GM12878 (cell line): ENCODE measurements at regions not wholly inside any gene's neighbourhood (a gene's known extent, or its start where the extent isn't known, plus 50 kb on each side); places are given as distances from the start of the nearest gene placed in this dataset.

Source experiments
- ATAC-seq: fragments of 200-7000 bp; cut with Tn5 transposase; 3 replicates; pipeline ENCODE4 v1.9.1; 2020; ENCODE audit warnings: mild to moderate bottlenecking, moderate library complexity
- BruUV-seq: library from RNA; stranded (reverse); fragments of 400-500 nt; replicated peaks from 2 replicates; lab custom pipeline; 2021; lab: Mats Ljungman, UMichigan
- CTCF ChIA-PET: fragments of 300-600 bp; sonication (Branson Sonifier 250); formaldehyde crosslinking; extraction: SDS; loops from one replicate; lab custom pipeline; 2021; ENCODE audit warnings: inconsistent platforms; lab: Yijun Ruan, JAX
- POLR2A ChIA-PET: fragments of 350-600 bp; formaldehyde crosslinking; extraction: SDS; loops from one replicate; lab custom pipeline; 2021; ENCODE audit warnings: inconsistent platforms; lab: Charles Lee
- RAD21 ChIA-PET: fragments of 300-600 bp; sonication (Branson Sonifier 250); formaldehyde crosslinking; loops from one replicate; lab custom pipeline; 2023; ENCODE audit warnings: antibody characterized with exemption; ENCODE audit not compliant: unreplicated experiment; lab: Charles Lee
- SMC1A ChIA-PET: fragments of 300-600 bp; sonication (Branson Sonifier 250); formaldehyde crosslinking; loops from one replicate; lab custom pipeline; 2023; ENCODE audit not compliant: unreplicated experiment, uncharacterized antibody; lab: Charles Lee
- DNase-seq: peaks from one replicate; pipeline ENCODE4 v3.0.0-alpha.2; 2011; ENCODE audit warnings: low read depth, low spot score
- FAIRE-seq: peaks from 3 replicates; lab custom pipeline; 2011; peaks lifted over from hg19 to GRCh38; lab: Jason Lieb, UNC
- H2AFZ ChIP-seq: 2 replicates; pipeline ENCODE4 v1.6.0; 2011; ENCODE audit warnings: low read depth, low read length, control low read depth; ENCODE audit not compliant: control insufficient read depth
- H3K27ac ChIP-seq: 2 replicates; pipeline ENCODE4 v1.5.1; 2011; ENCODE audit warnings: control low read depth; ENCODE audit not compliant: control insufficient read depth, insufficient read depth
- H3K27me3 ChIP-seq, 2 experiments: replicated peaks in 1 of 2; 2 replicates each; pipeline versions ENCODE4 v1.6.0 to v1.6.1; 2011; ENCODE audit warnings: low read length in 1 of 2; ENCODE audit not compliant: control insufficient read depth in 2 of 2, insufficient read depth in 2 of 2
- H3K36me3 ChIP-seq, 2 experiments: 2 replicates each; pipeline ENCODE4 v1.5.1; 2011; ENCODE audit warnings: low read length in 1 of 2; ENCODE audit not compliant: control insufficient read depth in 2 of 2, insufficient read depth in 2 of 2
- H3K4me1 ChIP-seq: 2 replicates; pipeline ENCODE4 v1.6.1; 2011; ENCODE audit warnings: mild to moderate bottlenecking, low read length, moderate library complexity, mixed read lengths; ENCODE audit not compliant: control insufficient read depth, insufficient read depth
- H3K4me2 ChIP-seq: 2 replicates; pipeline ENCODE4 v1.6.0; 2011; ENCODE audit warnings: control low read depth; ENCODE audit not compliant: control insufficient read depth, insufficient read depth
- H3K4me3 ChIP-seq: fragments of 200-600 bp; sonication (generic); 2 replicates; pipeline ENCODE4 v1.5.1; 2016
- H3K79me2 ChIP-seq: 2 replicates; pipeline ENCODE4 v1.6.0; 2011; ENCODE audit warnings: low read length; ENCODE audit not compliant: control insufficient read depth, insufficient read depth
- H3K9ac ChIP-seq: 2 replicates; pipeline ENCODE4 v1.8.0; 2011; ENCODE audit warnings: low read length, control low read depth, mixed read lengths; ENCODE audit not compliant: control insufficient read depth, insufficient read depth
- H3K9me3 ChIP-seq: replicated peaks from 3 replicates; pipeline ENCODE4 v1.5.1; 2011; ENCODE audit warnings: mild to moderate bottlenecking, low read length; ENCODE audit not compliant: control insufficient read depth, insufficient read depth
- H4K20me1 ChIP-seq: 2 replicates; pipeline ENCODE4 v1.6.0; 2011; ENCODE audit not compliant: control insufficient read depth, insufficient read depth
- ATF3 ChIP-seq: IDR thresholded peaks from 2 replicates; pipeline ENCODE4 v1.6.1; 2011; ENCODE audit warnings: low read depth, mild to moderate bottlenecking, low read length, moderate library complexity, borderline replicate concordance; ENCODE audit errors: extremely low read depth
- POLR2AphosphoS5 ChIP-seq: IDR thresholded peaks from 2 replicates; pipeline ENCODE4 v1.6.1; 2011; ENCODE audit warnings: mild to moderate bottlenecking, low read length, inconsistent platforms
- SIX5 ChIP-seq: IDR thresholded peaks from 2 replicates; pipeline ENCODE4 v1.6.1; 2011; ENCODE audit warnings: mild to moderate bottlenecking, low read depth, low read length, moderate library complexity; ENCODE audit not compliant: severe bottlenecking
- SMAD5 ChIP-seq: IDR thresholded peaks from 2 replicates; pipeline ENCODE4 v1.6.1; 2016; ENCODE audit warnings: antibody characterized with exemption, low read depth
- TBL1XR1 ChIP-seq: IDR thresholded peaks from 2 replicates; pipeline ENCODE4 v1.6.1; 2012; ENCODE audit warnings: low read depth, low read length, improper control_type of control experiment
- USF1 ChIP-seq: IDR thresholded peaks from 2 replicates; pipeline ENCODE4 v1.6.1; 2011; ENCODE audit warnings: borderline replicate concordance, low read depth, mild to moderate bottlenecking, moderate library complexity, mixed read lengths, low read length; ENCODE audit not compliant: insufficient read depth; ENCODE audit errors: extremely low read length
- ZZZ3 ChIP-seq: IDR thresholded peaks from 2 replicates; pipeline ENCODE4 v1.6.1; 2011; ENCODE audit warnings: low read depth; ENCODE audit not compliant: control insufficient read depth, insufficient read length
- WGBS: methylation state at CpG from one replicate; pipeline ENCODE4 v1.1.6; 2016; ENCODE audit warnings: low lambda C conversion rate; ENCODE audit not compliant: insufficient replicate concordance, insufficient coverage; ENCODE audit errors: missing lambda C conversion rate; 5-methylcytosine and 5-hydroxymethylcytosine counted together
- in situ Hi-C: fragments of 300-500 bp; cut with MboI; formaldehyde crosslinking; loops from 9 replicates; pipeline ENCODE4 v1.14.3; 2018; ENCODE audit warnings: mixed read lengths
- intact Hi-C: fragments of 100-400 bp; cut with micrococcal nuclease; formaldehyde crosslinking; loops from one replicate; pipeline ENCODE4 v1.14.2; 2022; ENCODE audit not compliant: unreplicated experiment

- Histone ChIP-seq H3K9ac (no peak overlapping the region), H3K4me3 (no peak overlapping the region)
- no peak for TF ChIP-seq ZZZ3
- TF ChIP-seq SMAD5: no peak
- TF ChIP-seq SIX5: no peak
- no peak for TF ChIP-seq ATF3
- no peak for TF ChIP-seq POLR2AphosphoS5
- no peak for TF ChIP-seq USF1
- TF ChIP-seq TBL1XR1: no peak
- TF ChIP-seq, all 136 proteins: peak for 0
Measured at GRCh38 chr6:154615483-154616025, 105.1 kb upstream of the CNKSR3 start.

More at GRCh38 chr6:154615483-154616025, 105.1 kb upstream of the CNKSR3 start:
- Histone ChIP-seq H3K27ac (no peak overlapping the region), H3K36me3 (no peaks in the 10 kb centered on the region), H3K4me1 (no peaks in the 10 kb centered on the region), H3K27me3 (no peaks in the 10 kb centered on the region), H3K9me3 (no peaks in the 10 kb centered on the region; the same call in 2 of the 3 replicates), H2AFZ (no peak overlapping the region), H3K79me2 (no peaks in the 10 kb centered on the region), H4K20me1 (no peaks in the 10 kb centered on the region), H3K4me2 (no peak overlapping the region)
- ATAC-seq (no peak), DNase-seq (no peak), FAIRE-seq (no peak)
- whole genome bisulfite sequencing: 75% methylated on average over 16 of the region's 16 CpGs
- POLR2A ChIA-PET: no interaction called here
- CTCF ChIA-PET: no interaction called here
- in situ Hi-C loops (no loop called here), intact Hi-C loops (no loop called here)
- SMC1A ChIA-PET: no interaction called here
- RAD21 ChIA-PET: interaction anchor here (0.6 kb wide), 1 partner anchor 10 kb away, joined by 3 read pairs; no protein-coding TSS in a partner anchor
- no TSS peak for BruUV-seq
